Activated CD4-positive, alpha-beta T cell treated with anti-CD3 and anti-CD28 coated beads, Interleukin-2, amount 10 ng/mL, durations not matched to agents 24 days and 14 days (primary cell): ENCODE measurements at regions not wholly inside any gene's neighbourhood (a gene's known extent, or its start where the extent isn't known, plus 50 kb on each side); places are given as distances from the start of the nearest gene placed in this dataset.
A peak's percentile ranks its signal among the peaks of the same experiment; 100 is the strongest.
"Not testable (repeated sequence)": the region's sequence is repeated elsewhere in the genome, so short reads cannot be mapped to it uniquely, and the experiment has no call there.

Experiments used
- DNase-seq: peaks from one replicate; pipeline ENCODE4 v3.0.0; 2022
- H3K27ac Mint-ChIP-seq: one replicate; pipeline ENCODE4 v1.8.0; 2022; ENCODE audit warnings: mild to moderate bottlenecking, mixed read lengths
- H3K27me3 Mint-ChIP-seq: one replicate; pipeline ENCODE4 v1.8.0; 2022; ENCODE audit warnings: mixed read lengths
- H3K36me3 Mint-ChIP-seq: one replicate; pipeline ENCODE4 v1.8.0; 2022; ENCODE audit warnings: low read depth, mild to moderate bottlenecking, mixed read lengths
- H3K4me1 Mint-ChIP-seq: one replicate; pipeline ENCODE4 v1.8.0; 2021; ENCODE audit warnings: mixed read lengths
- H3K4me3 Mint-ChIP-seq: one replicate; pipeline ENCODE4 v1.8.0; 2022; ENCODE audit warnings: mild to moderate bottlenecking, moderate library complexity, mixed read lengths
- H3K9me3 Mint-ChIP-seq: one replicate; pipeline ENCODE4 v1.8.0; 2021; ENCODE audit warnings: mixed read lengths
- intact Hi-C: fragments of 100-400 bp; cut with micrococcal nuclease; formaldehyde crosslinking; loops from one replicate; pipeline ENCODE4 v1.15.1; 2023

DNA sequence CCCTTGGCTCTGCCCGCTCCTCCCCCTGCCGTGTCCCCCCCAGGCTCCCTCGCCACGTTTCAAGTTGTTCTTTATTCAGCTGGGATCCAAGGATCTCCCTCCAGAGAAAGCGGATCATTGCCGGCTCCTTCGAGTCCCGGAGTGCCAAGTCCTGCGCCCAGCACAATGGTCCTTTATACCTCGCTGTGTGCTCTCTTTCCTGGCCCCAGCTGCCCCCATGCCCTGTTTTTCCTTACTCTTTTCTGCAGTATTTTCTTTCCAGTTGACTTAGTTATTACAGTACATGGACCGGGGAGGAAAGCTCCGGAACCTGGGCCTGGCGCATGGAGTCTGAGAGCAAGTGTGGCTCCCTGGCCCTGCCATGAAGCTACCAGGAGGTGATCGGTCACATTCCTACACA lies 88.1 kb upstream of the KMT2C start:
- Mint-ChIP-seq H3K9me3 (peaks cover 3% of the 10 kb centered on the region), H3K4me3 (no peak overlapping the region), H3K27ac (no peak overlapping the region), H3K4me1 (no peaks in the 10 kb centered on the region), H3K27me3 (no peaks in the 10 kb centered on the region), H3K36me3 (no peaks in the 10 kb centered on the region)
- no peak for DNase-seq
- intact Hi-C loops: no loop called here

DNA sequence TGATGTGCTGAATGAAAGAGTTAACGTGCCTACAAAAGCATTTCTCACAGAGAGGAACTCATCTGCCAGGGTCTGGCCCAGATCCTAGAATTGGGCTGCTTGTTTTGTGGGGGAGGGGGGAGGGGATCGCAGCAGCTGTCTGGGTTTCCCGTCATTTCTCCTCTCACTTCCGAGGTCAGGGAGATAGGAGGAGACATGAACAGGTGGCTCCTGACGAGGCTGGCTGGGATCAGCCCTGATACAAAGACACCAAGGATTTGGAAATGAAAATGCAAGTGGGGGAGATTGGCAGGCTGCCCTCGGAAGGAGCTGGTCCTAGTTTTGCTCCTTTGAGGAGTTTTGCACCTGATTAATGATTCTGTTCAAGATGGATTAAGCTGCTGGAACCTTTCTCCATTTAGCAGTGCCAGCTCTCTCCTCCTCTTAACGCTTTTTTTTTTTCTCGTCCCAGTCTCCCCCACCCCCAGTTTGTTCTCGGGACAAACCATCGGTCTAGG lies 86.8 kb upstream of the KMT2C start:
- H3K9me3 Mint-ChIP-seq: peaks cover 3% of the 10 kb centered on the region
- H3K36me3 Mint-ChIP-seq: no peaks in the 10 kb centered on the region
- intact Hi-C loops: no loop called here
- no peak overlapping the region for H3K27ac Mint-ChIP-seq
- H3K27me3 Mint-ChIP-seq: no peaks in the 10 kb centered on the region
- no peak overlapping the region for H3K4me3 Mint-ChIP-seq
- no peak for DNase-seq
- H3K4me1 Mint-ChIP-seq: no peaks in the 10 kb centered on the region

DNA sequence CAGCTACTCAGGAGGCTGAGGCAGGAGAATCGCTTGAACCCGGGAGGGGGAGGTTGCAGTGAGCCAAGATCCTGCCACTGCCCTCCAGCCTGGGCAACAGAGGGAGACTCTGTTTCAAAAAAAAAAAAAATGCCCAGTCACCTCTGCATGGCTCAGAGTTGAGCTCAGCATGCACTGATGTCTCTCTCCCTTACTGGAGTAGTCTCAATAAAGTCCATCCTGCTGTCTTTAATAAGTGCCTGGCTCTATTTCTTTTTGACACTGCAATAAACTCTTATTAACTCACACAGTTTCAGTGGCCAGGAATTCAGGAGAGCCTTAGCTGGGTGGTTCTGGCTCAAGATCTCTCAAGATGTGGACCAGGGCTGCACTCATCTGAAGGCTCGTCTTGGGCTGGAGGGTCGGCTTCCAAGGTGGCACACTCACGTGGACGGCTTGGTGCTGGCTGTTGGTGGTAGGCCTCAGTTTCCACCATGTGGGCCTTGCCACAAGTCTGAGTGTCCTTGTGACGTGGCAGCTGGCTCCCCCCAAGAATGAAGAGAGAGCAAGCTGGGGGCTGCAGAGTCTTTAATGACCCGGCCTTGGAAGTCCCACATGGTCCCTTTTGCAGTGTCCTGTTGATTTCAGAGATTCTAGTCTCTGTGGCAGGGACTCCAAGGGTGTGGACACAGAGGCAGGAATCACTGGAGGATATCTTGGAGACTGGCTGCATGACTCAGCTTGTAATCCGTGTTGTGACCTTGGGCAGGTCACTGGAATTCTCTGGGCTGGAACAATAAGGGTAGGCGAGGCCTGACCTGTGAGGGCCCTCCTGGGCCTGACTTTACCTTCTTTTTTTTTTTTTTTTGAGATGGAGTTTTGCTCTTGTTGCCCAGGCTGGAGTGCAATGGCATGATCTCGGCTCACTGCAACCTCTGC lies 85.9 kb upstream of the KMT2C start:
- DNase-seq: no peak
- H3K4me3 Mint-ChIP-seq: no peak overlapping the region
- intact Hi-C loops: no loop called here
- no peak overlapping the region for H3K27ac Mint-ChIP-seq
- H3K9me3 Mint-ChIP-seq: peaks cover 3% of the 10 kb centered on the region
- H3K36me3 Mint-ChIP-seq: no peaks in the 10 kb centered on the region
- no peaks in the 10 kb centered on the region for H3K27me3 Mint-ChIP-seq
- H3K4me1 Mint-ChIP-seq: no peaks in the 10 kb centered on the region

DNA sequence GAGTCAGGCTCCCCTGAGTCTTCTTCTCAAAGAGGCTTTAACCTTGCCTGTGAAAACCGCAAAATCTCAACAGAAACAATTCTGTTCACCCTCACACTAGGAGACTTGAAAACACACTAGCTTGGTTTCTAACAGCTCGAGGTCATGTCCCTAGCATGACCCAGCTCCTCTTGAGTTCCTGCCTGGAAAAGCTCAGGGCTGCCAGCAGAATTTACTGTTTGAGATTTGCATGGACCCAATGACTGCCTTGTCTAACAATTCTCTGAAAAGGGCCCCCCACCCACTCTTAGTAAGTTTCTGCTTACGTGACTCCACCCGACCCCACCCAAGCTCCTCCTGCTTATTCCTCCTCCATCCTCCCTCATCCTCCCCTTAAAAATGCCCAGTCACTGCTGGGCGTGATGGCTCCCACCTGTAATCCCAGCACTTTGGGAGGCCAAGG lies 85.1 kb upstream of the KMT2C start:
- Mint-ChIP-seq H3K4me1 (no peaks in the 10 kb centered on the region), H3K36me3 (no peaks in the 10 kb centered on the region)

DNA sequence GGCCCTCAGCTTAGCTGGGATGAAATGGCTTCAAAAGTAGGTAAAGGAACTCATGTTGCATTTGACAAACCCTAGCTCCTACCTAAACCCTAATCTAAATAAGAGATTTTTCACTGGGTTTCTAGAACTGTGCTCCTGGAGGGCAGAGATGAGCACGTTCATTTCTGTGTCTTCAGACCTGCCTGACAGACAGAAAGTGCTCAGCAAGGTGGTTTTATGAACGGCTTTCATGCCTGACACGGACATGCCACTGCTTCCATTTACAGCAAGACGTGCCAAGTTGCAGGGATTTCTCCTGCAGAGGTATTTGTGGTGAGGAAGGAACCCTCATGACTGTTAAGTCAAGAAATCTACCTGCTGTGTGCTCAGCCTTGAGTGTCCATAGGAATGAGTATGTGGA lies 83.5 kb upstream of the KMT2C start:
- DNase-seq: no peak
- H3K27me3 Mint-ChIP-seq: no peaks in the 10 kb centered on the region
- H3K4me3 Mint-ChIP-seq: no peak overlapping the region
- no peaks in the 10 kb centered on the region for H3K4me1 Mint-ChIP-seq
- no peaks in the 10 kb centered on the region for H3K36me3 Mint-ChIP-seq
- H3K9me3 Mint-ChIP-seq: peaks cover 3% of the 10 kb centered on the region
- intact Hi-C loops: no loop called here
- no peak overlapping the region for H3K27ac Mint-ChIP-seq

More for the DNA sequence above, 85.1 kb upstream of the KMT2C start:
- DNase-seq: no peak
- intact Hi-C loops: no loop called here
- no peaks in the 10 kb centered on the region for H3K27me3 Mint-ChIP-seq
- H3K9me3 Mint-ChIP-seq: peaks cover 3% of the 10 kb centered on the region
- H3K27ac Mint-ChIP-seq: no peak overlapping the region
- H3K4me3 Mint-ChIP-seq: no peak overlapping the region

DNA sequence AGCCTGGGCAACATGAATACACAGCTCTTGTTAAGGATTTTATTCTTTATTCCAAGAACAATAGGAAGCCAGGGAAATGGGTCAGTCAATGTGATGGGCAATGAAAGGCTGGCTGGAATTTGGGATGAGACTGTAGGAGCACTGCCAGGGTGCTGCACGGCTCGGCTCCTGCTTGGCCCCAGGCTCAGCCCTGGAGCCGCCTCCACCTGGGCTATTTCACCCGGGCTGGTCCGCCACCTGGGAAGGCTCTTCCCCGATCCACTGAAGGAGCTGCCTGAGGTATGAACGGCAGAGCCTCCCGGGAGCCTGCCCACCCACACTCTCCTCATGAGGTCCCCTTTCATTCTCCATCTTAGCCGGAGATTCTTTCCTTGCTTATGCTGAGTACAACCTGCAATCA lies 80.4 kb upstream of the KMT2C start:
- Mint-ChIP-seq H3K9me3 (no peaks in the 10 kb centered on the region), H3K4me1 (peaks cover 6% of the 10 kb centered on the region), H3K36me3 (no peaks in the 10 kb centered on the region), H3K27ac (no peak overlapping the region), H3K4me3 (no peak overlapping the region), H3K27me3 (no peaks in the 10 kb centered on the region)
- intact Hi-C loops: no loop called here
- DNase-seq: no peak

DNA sequence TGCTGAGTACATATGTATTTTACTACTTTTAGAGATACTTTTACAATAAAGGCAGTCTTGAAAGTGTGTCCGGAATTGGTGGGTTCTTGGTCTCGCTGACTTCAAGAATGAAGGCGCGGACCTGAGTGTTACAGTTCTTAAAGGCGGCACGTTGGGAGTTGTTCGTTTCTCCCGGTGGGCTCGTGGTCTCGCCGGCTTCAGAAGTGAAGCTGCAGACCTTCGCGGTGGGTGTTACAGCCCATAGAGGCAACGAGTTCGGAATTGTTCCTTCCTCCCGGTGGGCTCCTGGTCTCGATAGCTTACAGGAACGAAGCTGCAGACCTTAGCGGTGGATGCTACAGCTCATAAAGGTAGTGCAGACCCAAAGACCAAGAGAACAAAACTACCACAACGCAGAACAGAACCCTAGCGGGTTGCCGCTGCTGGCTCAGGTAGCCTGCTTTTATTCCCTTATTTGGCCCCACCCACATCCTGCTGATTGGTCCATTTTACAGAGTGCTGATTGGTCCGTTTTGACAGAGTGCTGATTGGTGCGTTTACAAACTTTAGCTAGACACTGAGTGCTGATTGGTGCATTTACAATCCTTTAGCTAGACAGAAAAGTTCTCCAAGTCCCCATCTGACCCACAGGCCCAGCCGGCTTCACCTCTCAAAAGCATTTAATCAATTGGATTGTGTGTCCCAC lies 79.6 kb upstream of the KMT2C start:
- H3K9me3 Mint-ChIP-seq, intact Hi-C loops, H3K4me1 Mint-ChIP-seq, H3K36me3 Mint-ChIP-seq, H3K27ac Mint-ChIP-seq, H3K27me3 Mint-ChIP-seq, H3K4me3 Mint-ChIP-seq, DNase-seq: not testable (repeated sequence)

DNA sequence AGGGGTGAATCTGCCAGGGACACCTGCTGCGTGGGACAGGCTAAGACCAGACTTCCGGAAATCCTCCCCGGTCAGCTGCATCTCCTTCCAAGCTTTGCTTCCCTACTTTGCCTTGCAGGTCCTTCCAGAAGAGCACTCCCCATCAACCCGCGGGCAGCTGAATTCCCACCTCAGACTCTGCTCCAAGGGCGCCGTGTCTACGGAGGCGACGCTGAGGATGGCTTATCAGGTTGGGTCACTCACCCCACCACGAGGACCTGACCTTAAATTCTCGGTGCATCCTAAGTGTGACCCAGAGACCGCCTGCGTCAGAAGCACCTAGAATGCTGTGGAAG lies 78.9 kb upstream of the KMT2C start:
- peaks cover 6% of the 10 kb centered on the region for H3K4me1 Mint-ChIP-seq
- DNase-seq: no peak
- no peaks in the 10 kb centered on the region for H3K36me3 Mint-ChIP-seq
- no peaks in the 10 kb centered on the region for H3K9me3 Mint-ChIP-seq
- intact Hi-C loops: no loop called here
- H3K4me3 Mint-ChIP-seq: no peak overlapping the region
- H3K27me3 Mint-ChIP-seq: no peaks in the 10 kb centered on the region
- H3K27ac Mint-ChIP-seq: no peak overlapping the region

DNA sequence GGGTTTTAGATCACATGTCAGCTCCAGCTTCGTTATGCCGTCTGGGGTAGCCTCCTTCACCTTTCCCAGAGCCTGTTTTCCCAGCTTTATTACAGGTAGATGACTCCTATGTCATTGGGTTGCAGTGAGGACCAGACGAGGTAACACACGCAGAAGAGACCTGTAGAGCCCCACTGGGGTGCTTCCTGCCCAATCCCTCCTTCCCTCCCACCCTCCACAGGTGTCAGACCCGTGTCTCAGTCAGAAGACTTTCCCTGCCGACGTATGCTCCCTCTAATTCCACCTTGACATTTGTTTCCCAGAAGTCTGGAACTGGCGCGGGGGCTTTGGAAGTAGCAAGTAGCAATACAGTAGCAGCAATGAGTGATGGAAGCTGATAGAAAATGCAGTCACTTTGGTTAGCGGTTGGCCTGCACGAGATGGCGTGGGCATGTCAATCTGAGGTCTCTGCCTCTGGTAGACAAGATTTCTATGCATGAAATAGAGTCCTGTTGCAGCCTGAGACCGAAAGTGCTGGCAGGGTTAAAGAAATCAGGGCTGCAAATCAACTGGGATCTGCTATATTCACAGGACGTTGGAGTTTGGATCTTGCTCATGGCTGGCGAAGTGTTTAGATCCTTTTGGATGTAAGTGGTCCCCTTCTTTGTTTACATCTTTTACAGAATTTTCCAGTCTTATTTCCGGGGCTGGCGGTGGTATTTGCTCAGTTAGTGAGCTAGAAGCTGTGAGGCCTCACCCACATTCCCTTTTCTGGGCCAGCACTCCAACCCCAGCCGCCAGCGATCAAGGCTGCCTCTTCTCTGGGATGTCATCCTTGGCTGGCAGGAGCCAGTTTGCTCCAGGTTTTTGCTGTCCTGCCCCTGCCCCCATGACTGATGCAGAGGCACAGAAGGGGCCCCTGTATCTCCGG lies 78.3 kb upstream of the KMT2C start:
- Mint-ChIP-seq H3K27ac (no peak overlapping the region), H3K27me3 (no peaks in the 10 kb centered on the region), H3K4me3 (no peak overlapping the region), H3K4me1 (peaks cover 6% of the 10 kb centered on the region), H3K36me3 (no peaks in the 10 kb centered on the region), H3K9me3 (no peaks in the 10 kb centered on the region)
- intact Hi-C loops: no loop called here
- DNase-seq: no peak

DNA sequence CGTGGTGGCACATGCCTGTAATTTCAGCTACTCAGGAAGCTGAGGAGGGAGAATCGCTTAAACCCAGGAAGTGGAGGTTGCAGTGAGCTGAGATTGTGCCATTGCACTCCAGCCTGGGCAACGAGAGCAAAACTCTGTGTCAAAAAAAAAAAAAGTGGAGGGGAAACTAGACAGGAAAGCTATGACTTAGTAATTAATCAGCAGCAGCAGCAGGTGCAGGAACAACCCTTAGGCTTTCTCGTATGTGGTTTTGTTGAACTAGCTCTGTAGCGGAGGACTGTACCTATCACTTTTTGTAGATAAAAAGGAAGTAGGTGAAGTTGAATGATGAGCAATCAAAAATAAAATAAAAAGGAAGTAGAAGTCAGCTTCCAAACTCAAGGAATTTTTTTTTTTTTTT lies 76.9 kb upstream of the KMT2C start:
- DNase-seq: no peak
- Mint-ChIP-seq H3K36me3 (no peaks in the 10 kb centered on the region), H3K27me3 (no peaks in the 10 kb centered on the region), H3K4me1 (peaks cover 6% of the 10 kb centered on the region), H3K9me3 (no peaks in the 10 kb centered on the region), H3K27ac (no peak overlapping the region), H3K4me3 (peak overlapping the region; percentile 34)
- intact Hi-C loops: no loop called here

DNA sequence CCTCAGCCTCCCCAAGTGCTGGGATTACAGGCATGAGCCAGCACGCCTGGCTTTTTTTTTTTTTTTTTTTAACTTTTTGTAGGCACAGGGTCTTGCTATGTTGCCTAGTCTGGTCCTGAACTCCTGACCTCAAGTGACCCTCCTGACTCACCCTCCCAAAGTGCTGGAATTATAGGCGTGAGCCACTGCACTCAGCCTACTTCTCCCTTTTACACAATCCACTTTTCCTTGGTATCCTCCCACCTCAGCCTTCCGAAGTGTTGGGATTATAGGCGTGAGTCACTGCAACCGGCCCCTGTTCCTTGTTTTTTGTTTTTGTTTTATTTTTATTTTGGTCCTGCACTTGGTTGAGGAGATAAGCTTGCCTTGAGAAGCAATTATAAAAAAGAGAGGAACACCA lies 75.9 kb upstream of the KMT2C start:
- intact Hi-C loops: no loop called here
- peak overlapping the region; percentile 12 for H3K4me3 Mint-ChIP-seq
- DNase-seq: no peak
- no peaks in the 10 kb centered on the region for H3K36me3 Mint-ChIP-seq
- peaks cover 6% of the 10 kb centered on the region for H3K4me1 Mint-ChIP-seq
- H3K27ac Mint-ChIP-seq: no peak overlapping the region
- no peaks in the 10 kb centered on the region for H3K9me3 Mint-ChIP-seq
- no peaks in the 10 kb centered on the region for H3K27me3 Mint-ChIP-seq

DNA sequence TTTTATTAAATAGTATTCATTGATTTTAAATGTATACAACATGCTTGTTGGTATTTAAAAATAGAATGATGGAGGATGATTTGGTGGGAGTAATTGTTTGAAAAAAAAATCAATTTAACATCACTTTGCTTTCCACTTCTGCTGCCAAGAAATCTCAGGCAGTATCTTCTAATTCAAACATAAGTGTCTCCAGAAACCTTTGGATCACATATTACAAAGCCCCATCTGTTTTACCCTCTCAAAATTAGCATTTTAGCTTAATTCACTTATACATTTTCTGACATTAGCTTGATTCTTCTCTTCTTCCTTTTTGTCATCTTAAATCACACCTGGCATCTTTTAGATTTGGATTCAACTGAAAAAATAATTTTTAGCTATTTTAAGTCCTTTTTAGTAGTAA lies 72.9 kb upstream of the KMT2C start:
- Mint-ChIP-seq H3K9me3 (no peaks in the 10 kb centered on the region), H3K27ac (no peak overlapping the region), H3K4me1 (peaks cover 6% of the 10 kb centered on the region), H3K27me3 (no peaks in the 10 kb centered on the region), H3K36me3 (no peaks in the 10 kb centered on the region), H3K4me3 (no peak overlapping the region)
- no peak for DNase-seq
- intact Hi-C loops: no loop called here

DNA sequence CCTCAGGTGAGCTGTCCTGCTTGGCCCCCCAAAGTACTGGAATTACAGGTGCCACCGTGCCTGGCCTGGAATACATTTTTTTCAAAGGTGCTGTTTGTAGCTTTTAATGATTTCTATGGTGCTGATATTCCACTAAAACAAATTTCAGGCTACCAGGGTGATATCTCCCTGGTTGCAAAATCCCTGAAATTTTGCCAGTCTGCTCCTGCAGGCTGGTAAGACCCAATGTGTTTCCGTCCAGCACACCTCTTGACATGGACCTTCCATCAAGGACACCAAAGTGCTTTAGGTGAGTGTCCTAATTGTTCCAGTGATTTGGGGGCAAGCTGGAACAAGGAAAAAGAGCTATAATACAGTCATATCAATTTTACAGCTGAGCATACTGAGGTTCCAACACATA lies 69.8 kb upstream of the KMT2C start:
- no peak overlapping the region for H3K27ac Mint-ChIP-seq
- no peaks in the 10 kb centered on the region for H3K27me3 Mint-ChIP-seq
- no peaks in the 10 kb centered on the region for H3K9me3 Mint-ChIP-seq
- H3K36me3 Mint-ChIP-seq: no peaks in the 10 kb centered on the region
- no peaks in the 10 kb centered on the region for H3K4me1 Mint-ChIP-seq
- DNase-seq: no peak
- intact Hi-C loops: no loop called here
- no peak overlapping the region for H3K4me3 Mint-ChIP-seq

DNA sequence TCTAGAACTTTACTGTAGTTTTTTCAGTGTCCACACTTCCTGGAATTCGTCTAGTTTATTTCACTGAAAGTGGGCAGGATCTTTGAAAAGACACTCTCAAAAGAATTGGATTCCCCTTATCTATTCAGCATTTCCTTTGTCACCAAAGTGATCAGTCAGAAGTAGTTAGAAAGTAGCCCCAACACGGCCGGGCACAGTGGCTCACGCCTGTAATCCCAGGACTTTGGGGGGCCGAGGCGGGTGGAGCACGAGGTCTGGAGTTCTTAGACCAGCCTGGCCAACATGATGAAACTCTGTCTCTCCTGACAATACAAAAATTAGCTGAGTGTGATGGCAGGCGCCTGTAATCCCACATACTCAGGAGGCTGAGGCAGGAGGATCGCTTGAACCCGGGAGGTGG lies 69.0 kb upstream of the KMT2C start:
- Mint-ChIP-seq H3K36me3 (no peaks in the 10 kb centered on the region), H3K27ac (no peak overlapping the region), H3K4me1 (no peaks in the 10 kb centered on the region), H3K9me3 (no peaks in the 10 kb centered on the region), H3K27me3 (no peaks in the 10 kb centered on the region), H3K4me3 (no peak overlapping the region)
- DNase-seq: no peak
- intact Hi-C loops: no loop called here
